Fibroblast of the aortic adventitia (primary cell): ENCODE measurements at regions not wholly inside any gene's neighbourhood (a gene's known extent, or its start where the extent isn't known, plus 50 kb on each side); places are given as distances from the start of the nearest gene placed in this dataset.
"Not testable (repeated sequence)": the region's sequence is repeated elsewhere in the genome, so short reads cannot be mapped to it uniquely, and the experiment has no call there.

Experiments
- DNase-seq: peaks from one replicate; pipeline ENCODE4 v3.0.0-alpha.2; 2010; ENCODE audit warnings: low read depth
- H3K4me3 ChIP-seq: 2 replicates; pipeline ENCODE4 v1.5.1; 2011; ENCODE audit warnings: low read depth, mild to moderate bottlenecking, control low read depth, low read length, moderate library complexity
- CTCF ChIP-seq: IDR thresholded peaks from 2 replicates; pipeline ENCODE4 v1.5.1; 2011; ENCODE audit warnings: mild to moderate bottlenecking, low read length, control low read depth, inconsistent platforms; ENCODE audit not compliant: insufficient read depth

GRCh38 chr7:131152766-131153165 lies 174.9 kb upstream of the MKLN1 start:
- DNase-seq: no peak
- no peak for TF ChIP-seq CTCF
- H3K4me3 ChIP-seq: no peak overlapping the region

- TF ChIP-seq CTCF: no peak
- DNase-seq: no peak
- H3K4me3 ChIP-seq: no peak overlapping the region
Observed at GRCh38 chr7:131154380-131154779, 173.3 kb upstream of the MKLN1 start.

- peak; percentile 50 for DNase-seq
- no peak overlapping the region for H3K4me3 ChIP-seq
Observed at GRCh38 chr7:131157530-131158243, 170.0 kb upstream of the MKLN1 start.

GRCh38 chr7:131158244-131158636 lies 169.4 kb upstream of the MKLN1 start:
- not testable (repeated sequence) for H3K4me3 ChIP-seq, DNase-seq

More at GRCh38 chr7:131157530-131158243, 170.0 kb upstream of the MKLN1 start:
- no peak for TF ChIP-seq CTCF

GRCh38 chr7:131159961-131160361 lies 167.7 kb upstream of the MKLN1 start:
- no peak overlapping the region for H3K4me3 ChIP-seq
- peak; percentile 82 for DNase-seq
- no peak for TF ChIP-seq CTCF

GRCh38 chr7:131161103-131161502 lies 166.6 kb upstream of the MKLN1 start:
- no peak overlapping the region for H3K4me3 ChIP-seq
- peak; percentile 14 for DNase-seq
- TF ChIP-seq CTCF: no peak

- peak; percentile 82 for DNase-seq
- no peak for TF ChIP-seq CTCF
- no peak overlapping the region for H3K4me3 ChIP-seq
Observed at GRCh38 chr7:131164025-131164925, 163.4 kb upstream of the MKLN1 start.
